SU-DHL-6 (cell line): ENCODE measurements at regions not wholly inside any gene's neighbourhood (a gene's known extent, or its start where the extent isn't known, plus 50 kb on each side); places are given as distances from the start of the nearest gene placed in this dataset.

Experiments
- H2AFZ ChIP-seq: fragments of 200-600 bp; sonication (generic); 2 replicates; pipeline ENCODE4 v1.6.1; 2014; ENCODE audit warnings: low read depth, mild to moderate bottlenecking, moderate library complexity, mixed read lengths, antibody characterized with exemption, low read length; ENCODE audit not compliant: severe bottlenecking
- H3F3A ChIP-seq: fragments of 200-600 bp; shearing (Covaris generic); 2 replicates; pipeline ENCODE4 v1.6.0; 2016; ENCODE audit warnings: antibody characterized with exemption, mild to moderate bottlenecking; ENCODE audit not compliant: insufficient read depth
- H3K27ac ChIP-seq: fragments of 200-600 bp; sonication (generic); 2 replicates; pipeline ENCODE4 v1.5.1; 2016; ENCODE audit warnings: low read depth, mild to moderate bottlenecking, low read length, moderate library complexity, mixed read lengths
- H3K27me3 ChIP-seq: fragments of 200-600 bp; sonication (generic), shearing (Covaris generic); 2 replicates; pipeline ENCODE4 v1.6.0; 2014; ENCODE audit warnings: mild to moderate bottlenecking, low read length
- H3K36me3 ChIP-seq: fragments of 200-600 bp; sonication (generic); 2 replicates; pipeline ENCODE4 v1.6.1; 2014; ENCODE audit warnings: mild to moderate bottlenecking, low read length, mixed read lengths
- H3K4me2 ChIP-seq: fragments of 300-600, 200-600 bp; shearing (Covaris generic), sonication (generic); 2 replicates; pipeline ENCODE4 v1.6.0; 2014; ENCODE audit warnings: low read length, low read depth, mild to moderate bottlenecking; ENCODE audit not compliant: poor library complexity, severe bottlenecking
- H3K4me3 ChIP-seq: fragments of 200-600 bp; sonication (generic); 2 replicates; pipeline ENCODE4 v1.5.1; 2014; ENCODE audit warnings: antibody characterized with exemption, low read length, mild to moderate bottlenecking, mixed read lengths; ENCODE audit not compliant: insufficient read depth, poor library complexity, severe bottlenecking
- H3K79me2 ChIP-seq: fragments of 200-600 bp; sonication (generic); 2 replicates; pipeline ENCODE4 v1.6.1; 2014; ENCODE audit warnings: mild to moderate bottlenecking, low read length, moderate library complexity; ENCODE audit not compliant: insufficient read depth
- H3K9ac ChIP-seq: fragments of 200-600 bp; sonication (generic); 2 replicates; pipeline ENCODE4 v1.7.0; 2014; ENCODE audit warnings: mild to moderate bottlenecking, low read length
- H3K9me2 ChIP-seq: fragments of 200-600 bp; sonication (generic); replicated peaks from 2 replicates; pipeline ENCODE4 v1.6.1; 2014; ENCODE audit warnings: low read length; ENCODE audit not compliant: insufficient read depth
- H3K9me3 ChIP-seq: fragments of 200-600 bp; sonication (generic); 2 replicates; pipeline ENCODE4 v1.6.1; 2014; ENCODE audit warnings: low read length, mixed read lengths; ENCODE audit not compliant: insufficient read depth
- H4K20me1 ChIP-seq: fragments of 200-600 bp; sonication (generic); 2 replicates; pipeline ENCODE4 v1.6.1; 2014; ENCODE audit warnings: low read depth, mild to moderate bottlenecking, antibody characterized with exemption, low read length, moderate library complexity, mixed read lengths
- EZH2phosphoT487 ChIP-seq: fragments of 200-600 bp; sonication (generic), shearing (Covaris generic); conservative IDR thresholded peaks from 2 replicates; pipeline ENCODE4 v1.6.1; 2018; ENCODE audit warnings: mild to moderate bottlenecking, antibody characterized with exemption, low read length, moderate library complexity, mixed read lengths
- TF ChIP-seq, protein P1 (sequence below): fragments of 200-600 bp; sonication (generic); IDR thresholded peaks from one replicate; pipeline ENCODE4 v1.5.1; 2017; ENCODE audit warnings: antibody characterized with exemption, mild to moderate bottlenecking, low read length, moderate library complexity; ENCODE audit not compliant: insufficient read depth, poor library complexity, severe bottlenecking

DNA sequence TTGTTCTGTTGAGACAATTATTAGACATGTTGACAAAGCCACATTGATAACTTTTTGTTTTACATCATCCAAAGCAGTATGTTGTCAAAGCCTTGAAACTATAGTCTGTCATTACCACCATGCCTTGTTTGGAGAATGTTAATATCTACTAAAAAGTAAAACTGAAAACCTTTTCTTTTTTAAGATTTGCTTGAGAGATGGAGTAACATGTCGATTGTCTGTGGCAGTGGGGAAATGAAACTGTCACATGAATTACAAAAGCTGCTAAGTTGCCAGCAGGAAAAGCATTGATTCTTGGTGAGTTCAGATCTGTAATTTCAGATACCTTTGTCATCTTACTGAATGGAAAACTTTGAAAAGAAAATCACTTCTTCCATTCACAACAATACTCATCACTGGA lies 69.1 kb downstream of the TFPI2 start:
- H3K27ac ChIP-seq: no peak overlapping the region
- no peak overlapping the region for H3K4me2 ChIP-seq
- H4K20me1 ChIP-seq: no peaks in the 10 kb centered on the region
- no peaks in the 10 kb centered on the region for H3K27me3 ChIP-seq
- H3K9me3 ChIP-seq: no peaks in the 10 kb centered on the region
- no peaks in the 10 kb centered on the region for H3K36me3 ChIP-seq
- TF ChIP-seq EZH2phosphoT487: no peak
- TF ChIP-seq, protein P1, sequence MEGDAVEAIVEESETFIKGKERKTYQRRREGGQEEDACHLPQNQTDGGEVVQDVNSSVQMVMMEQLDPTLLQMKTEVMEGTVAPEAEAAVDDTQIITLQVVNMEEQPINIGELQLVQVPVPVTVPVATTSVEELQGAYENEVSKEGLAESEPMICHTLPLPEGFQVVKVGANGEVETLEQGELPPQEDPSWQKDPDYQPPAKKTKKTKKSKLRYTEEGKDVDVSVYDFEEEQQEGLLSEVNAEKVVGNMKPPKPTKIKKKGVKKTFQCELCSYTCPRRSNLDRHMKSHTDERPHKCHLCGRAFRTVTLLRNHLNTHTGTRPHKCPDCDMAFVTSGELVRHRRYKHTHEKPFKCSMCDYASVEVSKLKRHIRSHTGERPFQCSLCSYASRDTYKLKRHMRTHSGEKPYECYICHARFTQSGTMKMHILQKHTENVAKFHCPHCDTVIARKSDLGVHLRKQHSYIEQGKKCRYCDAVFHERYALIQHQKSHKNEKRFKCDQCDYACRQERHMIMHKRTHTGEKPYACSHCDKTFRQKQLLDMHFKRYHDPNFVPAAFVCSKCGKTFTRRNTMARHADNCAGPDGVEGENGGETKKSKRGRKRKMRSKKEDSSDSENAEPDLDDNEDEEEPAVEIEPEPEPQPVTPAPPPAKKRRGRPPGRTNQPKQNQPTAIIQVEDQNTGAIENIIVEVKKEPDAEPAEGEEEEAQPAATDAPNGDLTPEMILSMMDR: no peak
- H2AFZ ChIP-seq: no peak overlapping the region
- H3K79me2 ChIP-seq: no peaks in the 10 kb centered on the region
- no peaks in the 10 kb centered on the region for H3K9me2 ChIP-seq
- H3K4me3 ChIP-seq: no peak overlapping the region
- H3F3A ChIP-seq: no peaks in the 10 kb centered on the region
- H3K9ac ChIP-seq: no peak overlapping the region

DNA sequence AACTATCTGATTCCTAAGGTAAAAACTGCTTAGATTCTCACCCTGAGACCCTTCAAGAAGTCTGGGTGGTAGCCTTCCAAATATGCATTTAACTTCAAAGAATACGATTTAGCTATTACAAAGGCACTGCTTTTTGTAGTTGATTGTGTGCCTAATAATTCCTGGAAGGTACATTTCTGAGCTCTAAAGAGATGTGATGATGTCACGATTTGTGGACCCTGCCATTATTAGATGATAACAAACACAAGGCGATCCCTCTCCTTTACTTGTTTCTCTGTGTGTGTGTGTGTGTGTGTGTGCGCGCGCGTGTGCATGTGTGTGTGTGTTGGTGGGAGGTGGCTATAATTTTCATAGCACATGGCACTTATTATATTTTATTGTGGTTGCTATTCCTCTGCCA lies 70.9 kb downstream of the TFPI2 start:
- H3F3A ChIP-seq: no peaks in the 10 kb centered on the region
- H3K27ac ChIP-seq: no peak overlapping the region
- TF ChIP-seq EZH2phosphoT487: no peak
- TF ChIP-seq, protein P1: no peak
- no peak overlapping the region for H2AFZ ChIP-seq
- no peaks in the 10 kb centered on the region for H4K20me1 ChIP-seq
- H3K4me3 ChIP-seq: no peak overlapping the region
- no peaks in the 10 kb centered on the region for H3K9me3 ChIP-seq
- no peak overlapping the region for H3K4me2 ChIP-seq
- no peaks in the 10 kb centered on the region for H3K9me2 ChIP-seq
- no peak overlapping the region for H3K9ac ChIP-seq
- no peaks in the 10 kb centered on the region for H3K79me2 ChIP-seq
- H3K36me3 ChIP-seq: no peaks in the 10 kb centered on the region
- H3K27me3 ChIP-seq: no peaks in the 10 kb centered on the region

DNA sequence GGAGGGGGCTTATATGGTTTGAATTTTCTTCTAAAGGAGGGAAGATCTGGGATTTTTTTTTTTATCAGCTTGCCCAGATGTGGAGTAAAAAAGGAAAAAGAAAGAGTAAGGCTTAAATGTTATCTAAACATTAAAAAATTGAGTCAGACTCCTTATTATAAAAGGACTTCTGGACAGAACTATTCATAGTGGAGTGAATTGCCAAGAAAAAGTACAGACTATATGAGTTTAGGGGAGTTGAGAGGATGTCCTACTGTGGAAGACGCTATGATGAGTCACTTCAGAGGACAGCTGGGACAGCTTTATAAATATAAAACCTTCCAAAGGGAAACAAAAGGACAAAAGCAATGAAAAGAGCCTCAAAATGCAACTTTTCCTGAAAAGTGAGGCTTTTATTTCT lies 73.0 kb downstream of the TFPI2 start:
- no peaks in the 10 kb centered on the region for H3K9me2 ChIP-seq
- no peak overlapping the region for H3K27ac ChIP-seq
- no peaks in the 10 kb centered on the region for H3F3A ChIP-seq
- H3K27me3 ChIP-seq: no peaks in the 10 kb centered on the region
- no peaks in the 10 kb centered on the region for H3K36me3 ChIP-seq
- H3K4me3 ChIP-seq: no peak overlapping the region
- no peak overlapping the region for H3K9ac ChIP-seq
- H4K20me1 ChIP-seq: no peaks in the 10 kb centered on the region
- H3K79me2 ChIP-seq: no peaks in the 10 kb centered on the region
- no peaks in the 10 kb centered on the region for H3K9me3 ChIP-seq
- TF ChIP-seq, protein P1: no peak
- H3K4me2 ChIP-seq: no peak overlapping the region
- H2AFZ ChIP-seq: no peak overlapping the region

DNA sequence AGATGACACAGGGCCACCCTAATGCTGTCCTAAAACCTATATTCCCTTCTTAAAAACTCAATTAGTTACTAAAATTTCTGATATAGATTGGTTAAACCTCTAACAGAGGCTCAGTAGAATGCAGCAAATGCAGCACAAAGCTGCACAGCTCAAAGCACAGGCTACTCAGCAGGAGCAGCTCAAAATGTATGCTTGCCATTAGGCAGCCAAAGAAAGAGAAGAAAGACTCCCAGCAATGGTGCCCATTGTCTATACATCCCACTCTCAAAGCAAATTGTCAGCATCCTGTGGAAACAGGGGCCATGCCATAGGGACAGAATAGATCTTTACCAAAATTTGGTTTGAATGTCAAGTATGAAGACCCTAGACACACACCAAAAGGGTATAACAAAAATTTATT lies 73.5 kb downstream of the TFPI2 start:
- no peak overlapping the region for H2AFZ ChIP-seq
- H3K9me3 ChIP-seq: no peaks in the 10 kb centered on the region
- TF ChIP-seq, protein P1: no peak
- TF ChIP-seq EZH2phosphoT487: no peak
- H3K4me3 ChIP-seq: no peak overlapping the region
- H3K9ac ChIP-seq: no peak overlapping the region
- H3K4me2 ChIP-seq: no peak overlapping the region
- H3K36me3 ChIP-seq: no peaks in the 10 kb centered on the region
- no peaks in the 10 kb centered on the region for H4K20me1 ChIP-seq
- no peak overlapping the region for H3K27ac ChIP-seq
- H3F3A ChIP-seq: no peaks in the 10 kb centered on the region
- H3K79me2 ChIP-seq: no peaks in the 10 kb centered on the region
- H3K27me3 ChIP-seq: no peaks in the 10 kb centered on the region
- H3K9me2 ChIP-seq: no peaks in the 10 kb centered on the region
